ENCODE measurements at regions not wholly inside any gene's neighbourhood (a gene's known extent, or its start where the extent isn't known, plus 50 kb on each side); places are given as distances from the start of the nearest gene placed in this dataset.

- TF ChIP-seq CHD4 (IDR thresholded peaks at IDR 0.05; ENCODE audit: borderline replicate concordance, low read length), result no peak
- no peak for TF ChIP-seq ZSCAN22 (CRISPR knock-in tag; IDR thresholded peaks at IDR 0.05)
- TF ChIP-seq CREM (IDR thresholded peaks at IDR 0.05), result no peak
- no peak for TF ChIP-seq CREM (CRISPR knock-in tag; IDR thresholded peaks at IDR 0.05)
These were observed 367.5 kb downstream of the DAD1 start for GRCh38 chr14:22221508-22221907.

Measured in HepG2 (cell line).